Retinal pigment epithelial cell (primary cell): ENCODE measurements at regions not wholly inside any gene's neighbourhood (a gene's known extent, or its start where the extent isn't known, plus 50 kb on each side); places are given as distances from the start of the nearest gene placed in this dataset.

Experiments used
- DNase-seq: peaks from one replicate; pipeline ENCODE4 v3.0.0-alpha.2; 2010; ENCODE audit warnings: low read depth
- H3K4me3 ChIP-seq: 2 replicates; pipeline ENCODE4 v1.5.1; 2011; ENCODE audit warnings: mild to moderate bottlenecking, low read length, control low read depth, moderate library complexity
- TF ChIP-seq, protein P1 (sequence below): conservative IDR thresholded peaks from 2 replicates; pipeline ENCODE4 v1.5.1; 2011; ENCODE audit warnings: low read depth, low read length, control low read depth, inconsistent platforms

DNA sequence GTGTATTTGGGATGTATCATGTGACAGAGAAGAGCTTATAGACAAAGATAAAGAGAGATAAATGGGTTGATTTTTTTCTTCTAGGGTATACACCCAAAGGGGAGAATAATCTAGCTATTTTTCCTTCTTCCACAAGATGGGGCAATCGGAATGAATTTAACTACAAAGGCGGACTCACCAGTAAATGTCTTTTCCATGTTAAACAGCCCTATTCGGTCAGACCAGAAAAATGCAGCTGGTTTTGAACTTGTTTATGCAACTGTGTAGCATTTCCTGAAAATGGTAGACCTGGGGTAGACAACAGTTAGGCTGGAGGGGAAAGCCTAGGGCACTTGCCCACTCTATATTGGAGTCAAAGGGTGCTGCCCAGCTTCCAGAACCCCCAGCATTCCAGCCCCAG, 477.1 kb downstream of the TOX3 start:
- TF ChIP-seq, protein P1, sequence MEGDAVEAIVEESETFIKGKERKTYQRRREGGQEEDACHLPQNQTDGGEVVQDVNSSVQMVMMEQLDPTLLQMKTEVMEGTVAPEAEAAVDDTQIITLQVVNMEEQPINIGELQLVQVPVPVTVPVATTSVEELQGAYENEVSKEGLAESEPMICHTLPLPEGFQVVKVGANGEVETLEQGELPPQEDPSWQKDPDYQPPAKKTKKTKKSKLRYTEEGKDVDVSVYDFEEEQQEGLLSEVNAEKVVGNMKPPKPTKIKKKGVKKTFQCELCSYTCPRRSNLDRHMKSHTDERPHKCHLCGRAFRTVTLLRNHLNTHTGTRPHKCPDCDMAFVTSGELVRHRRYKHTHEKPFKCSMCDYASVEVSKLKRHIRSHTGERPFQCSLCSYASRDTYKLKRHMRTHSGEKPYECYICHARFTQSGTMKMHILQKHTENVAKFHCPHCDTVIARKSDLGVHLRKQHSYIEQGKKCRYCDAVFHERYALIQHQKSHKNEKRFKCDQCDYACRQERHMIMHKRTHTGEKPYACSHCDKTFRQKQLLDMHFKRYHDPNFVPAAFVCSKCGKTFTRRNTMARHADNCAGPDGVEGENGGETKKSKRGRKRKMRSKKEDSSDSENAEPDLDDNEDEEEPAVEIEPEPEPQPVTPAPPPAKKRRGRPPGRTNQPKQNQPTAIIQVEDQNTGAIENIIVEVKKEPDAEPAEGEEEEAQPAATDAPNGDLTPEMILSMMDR: peak; percentile 49
- no peak overlapping the region for H3K4me3 ChIP-seq
- no peak for DNase-seq

DNA sequence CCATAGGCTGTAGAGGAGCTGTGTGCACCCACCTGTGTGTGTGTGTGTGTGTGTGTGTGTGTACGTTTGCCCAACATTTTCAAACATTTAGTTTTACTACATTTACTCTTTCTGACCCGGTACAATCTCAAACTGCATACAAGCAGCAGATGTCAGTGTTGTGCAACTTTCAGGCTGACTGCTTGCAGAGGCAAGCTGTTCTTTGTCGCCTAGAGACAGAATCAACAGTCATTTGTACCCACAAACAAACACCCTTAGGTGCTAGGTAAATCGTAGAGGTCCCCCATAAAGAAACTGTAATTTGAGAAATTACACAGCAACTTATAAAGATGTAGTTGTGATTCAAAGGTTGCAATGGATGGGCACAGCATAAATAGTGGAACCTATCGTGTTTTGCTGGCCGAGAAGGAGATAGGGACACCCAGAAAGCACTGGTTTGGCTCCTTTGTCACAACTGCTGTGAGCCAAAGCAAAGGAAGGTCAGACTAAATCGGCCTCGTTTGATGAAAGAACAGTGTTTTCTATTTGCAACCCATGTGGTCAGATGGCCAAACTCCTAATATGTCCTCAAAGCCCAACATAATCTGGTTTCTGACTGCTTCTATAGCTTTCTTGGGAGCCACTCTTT, 478.4 kb downstream of the TOX3 start:
- peak; percentile 25 for DNase-seq
- TF ChIP-seq, protein P1: peak; percentile 62

DNA sequence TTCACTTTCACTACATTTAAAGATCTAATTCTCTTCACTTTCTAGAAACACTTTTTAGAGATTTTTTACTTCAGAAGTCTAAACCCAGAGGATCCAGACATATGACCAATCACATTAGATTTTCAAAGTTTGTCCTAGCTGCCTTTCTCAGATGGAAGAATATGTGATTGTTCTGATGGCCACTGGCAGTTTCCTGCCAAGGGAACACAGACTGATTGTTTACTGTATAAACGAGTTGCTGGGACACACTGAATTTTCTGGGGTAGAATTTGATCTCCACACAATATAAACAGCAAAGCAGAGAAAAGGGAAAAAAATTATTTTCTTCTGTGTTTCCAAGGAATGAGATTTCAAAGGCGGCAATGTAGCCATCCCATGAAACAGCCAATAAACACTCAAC, 480.0 kb downstream of the TOX3 start:
- TF ChIP-seq, protein P1: no peak
- no peak overlapping the region for H3K4me3 ChIP-seq
- no peak for DNase-seq

More for the DNA sequence above, 478.4 kb downstream of the TOX3 start:
- H3K4me3 ChIP-seq: no peak overlapping the region

DNA sequence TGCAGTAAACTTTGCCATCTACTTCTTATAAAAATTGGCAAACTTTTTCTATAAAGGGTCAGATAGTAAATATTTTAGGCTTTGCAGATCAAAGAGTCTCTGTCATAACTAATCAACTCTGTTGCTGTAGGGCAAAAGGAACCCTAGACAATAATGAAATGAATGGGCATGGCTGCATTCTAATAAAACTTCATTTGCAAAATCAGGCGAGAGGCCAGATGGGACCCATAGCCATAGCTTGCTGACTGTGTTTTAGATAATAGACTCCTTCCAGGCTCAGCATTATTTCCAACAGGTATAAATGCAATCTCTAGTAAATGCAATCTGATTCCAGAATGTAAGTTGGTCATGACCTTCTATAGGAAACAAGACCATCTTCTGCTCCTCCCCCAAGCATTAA, 490.7 kb downstream of the TOX3 start:
- TF ChIP-seq, protein P1: no peak
- no peak for DNase-seq
- H3K4me3 ChIP-seq: no peak overlapping the region

DNA sequence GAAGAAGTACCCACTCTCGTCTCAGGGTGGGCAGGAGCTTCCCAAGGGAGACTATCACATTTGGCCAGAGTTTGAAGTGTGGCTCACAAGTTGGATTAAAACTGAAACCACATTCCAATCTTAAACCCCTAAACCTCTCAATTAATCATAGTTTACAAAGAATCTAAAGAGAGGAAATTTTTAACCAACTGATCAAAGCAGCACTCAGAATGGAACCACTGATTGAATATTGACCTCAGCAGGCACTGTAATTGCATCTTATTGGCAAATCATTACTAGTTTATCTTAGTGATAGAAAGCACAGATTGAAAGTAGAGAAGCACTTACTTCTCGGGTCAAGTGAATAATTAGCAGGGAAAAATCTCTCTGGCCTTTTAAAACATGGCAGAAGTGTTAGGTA, 491.6 kb downstream of the TOX3 start:
- no peak overlapping the region for H3K4me3 ChIP-seq
- TF ChIP-seq, protein P1: no peak
- no peak for DNase-seq

DNA sequence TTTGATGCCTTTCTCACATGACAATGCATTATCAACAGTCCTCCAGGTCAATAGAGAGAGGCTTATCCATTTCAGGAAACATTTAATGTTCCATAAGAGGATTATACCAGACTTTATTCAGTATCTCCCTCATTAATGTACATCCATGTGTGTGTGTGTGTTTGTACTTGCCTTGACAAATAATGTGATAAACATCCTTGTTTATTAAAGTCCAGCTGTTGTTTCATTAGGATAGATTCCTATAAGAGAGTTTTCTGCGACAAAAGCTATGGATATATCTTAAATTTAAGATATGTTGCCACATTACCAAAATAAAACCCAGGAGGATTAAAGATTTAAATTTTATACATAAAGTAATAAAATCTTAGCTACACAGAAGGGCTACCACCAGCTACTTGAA, 492.6 kb downstream of the TOX3 start:
- TF ChIP-seq, protein P1: no peak
- H3K4me3 ChIP-seq: no peak overlapping the region
- no peak for DNase-seq

DNA sequence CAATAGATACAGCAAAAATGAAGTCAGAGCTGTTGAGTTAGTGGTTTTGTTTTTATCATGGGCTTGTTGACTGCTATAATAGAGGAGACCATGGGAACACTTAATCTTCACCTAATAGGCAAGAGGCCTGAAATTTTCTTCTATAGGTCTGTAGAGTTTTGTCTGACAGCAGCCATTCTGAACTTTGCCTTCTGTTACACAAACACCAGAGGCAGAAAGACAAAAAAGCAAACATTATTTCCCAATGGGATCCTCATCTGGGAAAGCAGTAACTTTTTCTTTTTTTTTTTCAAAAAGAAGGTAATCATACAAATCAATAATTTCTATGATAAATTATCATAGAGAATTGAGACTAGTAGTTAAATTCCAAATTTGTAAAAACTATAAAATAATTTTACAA, 494.1 kb downstream of the TOX3 start:
- TF ChIP-seq, protein P1: no peak
- H3K4me3 ChIP-seq: no peak overlapping the region
- DNase-seq: no peak
